HG03565 (cell line): ENCODE measurements at regions not wholly inside any gene's neighbourhood (a gene's known extent, or its start where the extent isn't known, plus 50 kb on each side); places are given as distances from the start of the nearest gene placed in this dataset.
A peak's percentile ranks its signal among the peaks of the same experiment; 100 is the strongest.
"Not testable (repeated sequence)": the region's sequence is repeated elsewhere in the genome, so short reads cannot be mapped to it uniquely, and the experiment has no call there.

ENCODE experiments used
- ATAC-seq: cut with Tn5 transposase; IDR thresholded peaks from one replicate; pipeline ENCODE4 v1.9.1; 2021; ENCODE audit warnings: mild to moderate bottlenecking, moderate library complexity; ENCODE audit not compliant: unreplicated experiment

DNA sequence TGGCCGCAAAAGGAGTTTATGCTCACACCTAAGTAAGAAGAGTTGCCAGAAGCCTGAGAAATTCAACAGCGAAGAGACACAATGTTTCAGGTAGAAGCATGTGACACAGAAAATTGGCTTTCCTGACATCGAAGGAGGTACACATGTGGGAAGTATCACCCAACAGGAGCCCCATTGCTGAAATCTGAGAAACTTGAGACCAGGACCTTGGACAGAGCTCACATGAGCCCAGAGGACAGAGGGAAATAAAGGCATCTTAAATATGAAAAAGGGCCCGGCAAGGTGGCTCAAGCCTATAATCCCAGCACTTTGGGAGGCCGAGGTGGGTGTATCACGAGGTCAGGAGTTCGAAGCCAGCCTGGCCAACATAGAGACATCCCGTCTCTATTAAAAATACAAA, 304.1 kb upstream of the C16orf82 start:
- ATAC-seq, result no peak

DNA sequence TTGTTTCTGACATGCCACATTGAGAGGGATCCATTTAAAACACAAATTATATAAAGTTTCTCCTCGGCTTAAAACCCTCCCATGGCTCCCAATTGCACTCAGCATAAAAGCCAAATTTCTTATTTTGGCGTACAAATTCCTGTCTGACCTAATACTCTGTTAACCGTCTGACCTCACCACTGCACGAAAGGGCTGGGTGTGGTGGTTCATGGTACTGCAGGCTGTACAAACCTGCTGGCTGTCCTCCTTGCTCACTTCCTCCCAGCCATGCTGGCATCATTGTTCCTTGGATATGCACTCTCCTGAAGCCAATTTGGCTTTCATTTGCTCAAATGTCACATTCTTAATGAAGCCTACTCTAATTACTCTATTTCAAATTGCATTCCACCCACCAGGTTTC, 301.6 kb upstream of the C16orf82 start:
- no peak for ATAC-seq

DNA sequence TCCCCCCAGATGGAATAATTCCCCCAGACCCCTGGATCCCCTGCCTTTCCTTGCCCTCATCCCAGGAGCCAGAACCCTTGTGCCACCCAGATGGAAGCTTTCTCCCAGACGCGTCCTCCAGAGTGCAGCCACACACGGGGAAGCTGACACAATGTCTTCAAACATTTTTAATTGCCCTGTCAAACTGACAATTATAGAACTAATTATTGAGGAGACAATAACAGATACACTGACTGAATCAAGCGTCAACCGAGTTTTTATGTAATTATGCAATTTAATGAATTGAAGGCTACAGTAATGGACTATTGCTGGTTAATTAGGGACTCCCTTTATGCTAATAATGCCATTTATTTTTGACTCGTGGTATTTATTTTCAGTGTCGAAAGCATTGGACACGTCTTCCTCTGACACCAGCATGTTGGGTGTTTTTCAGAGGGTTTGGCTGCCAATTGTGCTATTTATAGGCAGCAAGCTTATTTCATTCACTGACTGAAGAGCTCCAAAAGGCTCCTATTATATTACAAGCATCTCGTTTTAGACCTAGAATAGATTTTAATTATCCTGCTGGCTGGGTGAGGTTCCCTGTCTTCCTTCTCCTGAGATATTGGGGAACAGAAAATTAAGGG, 298.2 kb upstream of the C16orf82 start:
- ATAC-seq, result no peak

DNA sequence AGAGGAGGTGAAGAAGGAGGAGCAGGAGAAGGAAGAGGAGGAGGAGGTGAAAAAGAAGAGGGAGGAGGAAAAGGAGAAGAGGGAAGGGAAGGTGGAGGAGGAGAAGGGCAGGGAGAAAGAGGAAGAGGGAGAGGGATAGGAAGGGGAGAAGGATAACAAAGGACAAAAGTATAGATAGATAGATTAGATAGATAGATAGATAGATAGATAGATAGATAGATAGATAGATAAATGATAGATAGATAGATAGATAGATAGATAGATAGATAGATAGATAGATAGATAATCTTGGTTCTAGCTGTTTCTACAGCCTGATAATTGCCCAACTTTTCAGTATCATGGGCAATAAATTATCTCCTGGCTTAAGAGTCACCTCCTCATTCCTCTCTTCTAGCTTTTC, 296.2 kb upstream of the C16orf82 start:
- no peak for ATAC-seq

DNA sequence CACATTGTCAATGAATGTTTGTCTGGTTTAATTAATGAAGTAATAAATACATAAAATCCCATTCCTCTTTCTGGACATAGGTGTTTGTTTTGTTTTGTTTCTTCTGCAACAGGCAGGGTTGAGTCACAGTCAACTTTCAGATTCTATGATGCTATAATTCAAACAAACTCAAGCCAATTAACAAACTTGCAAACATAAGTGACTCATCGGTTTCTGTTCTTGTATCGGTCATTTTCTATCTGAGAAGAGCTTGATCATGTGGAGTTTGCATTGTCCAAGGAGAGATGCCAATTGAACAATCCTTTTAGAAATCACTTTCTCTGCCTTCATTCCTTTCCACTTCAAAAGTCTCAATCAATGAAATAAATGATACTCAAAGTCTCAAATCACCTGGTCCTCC, 294.2 kb upstream of the C16orf82 start:
- ATAC-seq, result peak; percentile 45

DNA sequence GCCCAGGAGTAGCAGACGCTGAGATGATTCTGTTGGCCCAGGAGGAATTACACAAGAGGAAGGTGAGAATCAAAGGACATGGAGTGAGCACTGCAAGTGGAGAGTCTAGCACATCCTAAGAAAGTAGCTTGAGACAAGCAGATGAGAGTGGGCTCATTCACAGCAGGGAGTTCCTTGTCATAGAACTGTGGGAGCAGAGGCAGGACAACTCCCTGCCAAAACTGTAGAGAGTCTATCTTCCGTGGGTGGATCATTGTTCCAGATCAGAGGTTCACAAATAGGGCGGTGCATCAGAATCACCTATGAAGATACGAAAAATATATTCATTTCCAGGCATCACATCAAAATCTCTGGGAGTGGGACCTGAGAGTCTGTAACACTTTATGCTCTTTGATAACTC, 288.9 kb upstream of the C16orf82 start:
- ATAC-seq, result no peak

DNA sequence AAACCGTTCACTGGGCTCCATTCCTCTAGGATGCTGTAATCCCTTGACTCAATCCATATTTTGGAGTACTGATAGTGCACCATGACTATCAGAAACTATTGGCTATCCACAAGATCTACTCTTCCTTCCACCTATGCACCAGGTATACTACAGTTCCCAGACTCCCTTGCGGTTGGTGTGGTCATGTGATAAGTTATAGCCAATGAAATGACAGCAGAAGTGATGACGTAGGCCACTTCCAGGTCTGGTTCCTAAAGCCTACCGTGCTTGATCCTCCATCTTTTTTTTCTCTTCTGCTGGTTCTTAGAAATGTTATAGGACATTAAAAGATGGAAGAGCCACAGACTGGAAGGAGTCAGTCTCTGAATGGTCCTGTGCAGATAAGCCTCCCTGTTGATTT, 278.8 kb upstream of the C16orf82 start:
- ATAC-seq, result no peak

DNA sequence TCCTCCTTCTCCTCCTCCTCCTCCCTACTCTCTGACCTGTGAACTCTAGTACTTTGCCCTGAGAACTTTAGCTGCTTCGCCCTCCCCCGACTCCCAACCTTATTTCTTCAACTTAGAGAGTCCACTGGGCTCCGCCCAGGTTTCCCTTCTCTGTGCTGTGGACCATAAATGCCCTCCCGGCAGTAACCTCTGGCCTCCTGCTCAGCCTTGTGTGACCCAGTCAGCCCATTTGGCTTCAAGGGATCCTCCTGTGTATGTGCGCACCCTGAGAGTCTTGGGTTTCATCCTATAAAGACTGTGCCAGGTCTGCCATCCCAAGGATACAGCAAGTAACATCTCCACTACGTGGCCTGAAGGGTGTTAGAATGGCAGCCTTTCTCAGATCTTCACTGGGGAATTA, 275.6 kb upstream of the C16orf82 start:
- ATAC-seq, result no peak

DNA sequence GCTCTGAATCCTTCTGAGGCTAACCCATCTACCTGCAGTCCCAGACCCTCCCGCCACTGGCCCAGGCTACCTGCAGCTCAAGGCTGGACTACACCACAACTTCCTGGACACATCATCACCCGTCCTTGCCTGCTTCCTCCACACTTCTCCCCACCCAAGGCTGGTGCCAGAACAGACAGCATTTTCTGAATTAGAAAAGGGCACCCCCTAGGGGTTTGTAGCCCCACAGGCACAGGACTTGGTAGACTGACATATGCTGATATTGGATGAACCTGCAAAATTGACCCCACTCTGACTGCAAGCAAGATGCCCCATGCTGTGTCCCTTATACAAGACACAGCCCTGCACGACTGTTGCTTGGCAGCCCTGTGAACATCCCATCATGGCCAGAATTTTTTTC, 271.5 kb upstream of the C16orf82 start:
- ATAC-seq, result no peak

DNA sequence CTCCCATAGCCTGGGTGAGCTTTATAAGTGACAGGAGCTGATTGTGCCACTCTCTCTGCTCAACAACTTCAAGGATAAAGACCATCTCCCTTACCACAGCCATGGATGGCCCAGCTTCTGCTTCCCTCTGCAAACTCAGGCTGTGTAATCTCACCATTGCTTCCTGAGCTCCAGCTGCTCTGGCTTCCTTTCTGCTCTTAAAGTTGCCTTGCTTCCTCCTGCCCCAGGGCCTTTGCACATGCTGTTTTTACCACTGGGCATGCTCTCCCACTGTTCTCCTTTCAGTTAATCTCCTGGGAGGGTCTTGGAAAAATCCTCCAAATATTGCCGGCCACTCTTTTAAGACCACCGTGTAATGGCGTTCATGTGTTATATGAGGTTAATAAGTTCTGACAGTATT, 265.1 kb upstream of the C16orf82 start:
- ATAC-seq, result no peak

DNA sequence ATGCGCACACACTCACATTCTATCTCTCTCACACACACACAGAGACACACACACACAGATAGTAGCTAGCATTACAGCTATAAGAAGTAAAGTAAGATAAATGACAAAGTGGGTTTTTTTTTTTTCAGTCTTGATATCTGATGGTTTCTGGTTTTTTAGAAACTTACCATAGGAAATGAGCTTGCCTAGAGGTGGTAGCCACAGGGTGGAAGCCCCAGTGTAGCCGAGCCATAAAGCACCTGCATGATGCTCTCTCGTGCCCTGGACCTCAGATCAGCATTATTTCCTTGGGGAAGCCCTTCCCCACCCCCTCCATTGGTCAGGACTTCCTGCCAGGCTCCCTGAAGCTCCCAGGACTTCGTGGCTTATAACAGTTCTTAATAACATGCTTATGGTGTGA, 264.3 kb upstream of the C16orf82 start:
- ATAC-seq, result no peak

DNA sequence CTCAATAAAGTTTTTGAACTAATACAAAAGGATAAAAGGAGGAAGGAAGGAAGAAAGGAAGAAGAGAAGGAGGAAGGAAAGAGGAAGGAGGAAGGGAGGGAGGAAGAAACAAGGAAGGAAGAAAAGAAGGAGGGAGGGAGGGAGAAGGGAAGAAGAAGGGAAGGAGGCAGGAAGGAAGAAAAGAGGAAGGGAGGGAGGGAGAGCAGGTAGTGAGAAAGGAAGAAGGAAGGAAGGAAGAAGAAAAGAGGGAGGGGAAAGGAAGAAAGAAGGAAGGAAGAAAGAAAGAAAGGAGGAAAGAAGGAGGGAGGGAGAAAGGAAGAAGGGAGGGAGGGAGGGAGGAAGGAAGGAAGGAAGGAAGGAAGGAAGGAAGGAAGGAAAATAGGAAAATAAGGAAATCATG, 263.8 kb upstream of the C16orf82 start:
- ATAC-seq, result no peak

DNA sequence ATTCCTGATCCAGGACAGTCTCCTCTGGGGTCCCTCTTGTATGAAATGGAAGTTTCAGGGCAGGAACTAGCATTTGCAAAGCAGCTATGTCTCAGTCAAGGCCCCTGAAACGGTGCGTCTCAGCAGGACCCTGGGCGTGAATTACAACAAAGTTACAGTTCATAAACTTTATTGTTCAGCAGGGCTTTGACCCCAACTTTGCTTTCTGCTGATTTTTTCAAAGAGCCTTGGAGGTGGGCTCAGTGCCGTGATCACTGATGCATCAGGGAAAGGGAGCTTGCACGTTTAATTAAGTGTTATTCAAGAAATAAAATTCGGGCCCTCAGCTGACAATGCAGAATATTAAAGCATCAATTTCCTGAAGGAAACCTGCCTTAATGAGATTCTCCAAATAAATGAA, 260.1 kb upstream of the C16orf82 start:
- no peak for ATAC-seq

DNA sequence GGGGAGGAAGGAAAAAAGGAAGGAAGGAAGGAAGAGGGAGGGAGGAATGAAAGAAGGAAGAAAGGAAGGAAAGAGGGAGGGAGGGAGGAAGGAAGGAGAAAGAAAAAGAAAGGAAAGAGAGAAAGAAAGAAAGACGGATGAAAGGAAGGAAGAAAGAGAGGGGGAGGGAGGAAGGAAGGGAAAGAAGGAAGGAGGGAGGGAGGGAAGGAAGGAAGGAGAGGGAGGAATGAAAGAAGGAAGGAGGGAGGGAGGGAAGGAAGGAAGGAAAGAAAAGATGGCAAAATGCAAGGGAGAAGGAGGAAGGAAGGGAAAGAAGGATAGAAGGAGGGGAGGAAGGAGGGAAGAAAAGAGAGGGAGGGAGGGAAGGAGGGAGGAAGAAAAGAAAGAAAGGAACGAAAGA, 257.3 kb upstream of the C16orf82 start:
- no peak for ATAC-seq

DNA sequence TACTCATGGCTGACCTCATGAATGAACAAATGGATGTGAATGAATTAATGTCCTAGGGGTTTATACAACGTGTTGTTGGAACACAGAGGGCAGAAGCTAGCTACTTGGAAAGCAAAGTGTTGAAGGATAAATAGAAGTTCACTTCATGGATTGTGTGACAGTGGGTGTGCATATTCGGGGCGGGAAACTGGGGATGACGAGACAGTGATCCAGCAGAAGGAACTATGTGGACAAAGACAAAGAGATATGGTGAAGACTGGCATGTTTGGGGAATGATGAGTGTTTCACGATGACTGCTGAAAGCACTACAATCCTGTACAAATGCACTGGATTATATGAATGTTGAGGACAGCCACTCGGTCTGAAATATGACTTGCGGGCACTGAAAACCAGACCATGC, 250.5 kb upstream of the C16orf82 start:
- ATAC-seq, result no peak

DNA sequence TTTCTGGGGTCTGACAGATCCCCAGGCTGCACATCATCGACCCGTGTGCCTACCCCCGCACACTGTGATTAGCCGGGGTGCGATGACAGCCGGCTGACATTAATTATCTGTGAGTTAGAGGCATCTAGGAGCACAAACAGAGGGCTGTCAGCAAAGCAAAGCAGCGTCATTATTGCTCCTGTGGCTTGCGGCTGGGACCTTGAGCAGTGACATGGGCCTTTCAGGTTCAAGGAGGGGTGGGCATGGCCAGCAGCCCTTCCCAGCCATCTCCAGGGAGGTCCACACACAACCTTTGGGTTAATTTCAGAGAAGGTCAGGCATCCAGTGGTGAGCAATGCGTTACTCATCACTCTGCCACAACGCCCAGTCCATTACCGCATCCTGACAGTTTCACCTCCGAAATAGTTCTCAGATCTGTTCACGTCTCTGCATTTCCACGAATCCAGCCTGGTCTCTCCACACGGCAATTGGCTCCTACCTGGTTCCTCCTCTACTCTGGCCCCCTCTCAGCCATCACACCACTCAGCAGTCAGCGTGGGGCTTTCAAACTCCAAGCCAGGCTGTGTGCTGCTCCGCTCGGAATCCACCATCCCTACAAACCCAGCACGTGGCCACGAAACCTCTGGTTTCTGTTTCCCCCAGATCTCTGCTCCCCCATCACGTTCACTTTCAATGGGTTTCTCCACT, 249.7 kb upstream of the C16orf82 start:
- ATAC-seq, result no peak

DNA sequence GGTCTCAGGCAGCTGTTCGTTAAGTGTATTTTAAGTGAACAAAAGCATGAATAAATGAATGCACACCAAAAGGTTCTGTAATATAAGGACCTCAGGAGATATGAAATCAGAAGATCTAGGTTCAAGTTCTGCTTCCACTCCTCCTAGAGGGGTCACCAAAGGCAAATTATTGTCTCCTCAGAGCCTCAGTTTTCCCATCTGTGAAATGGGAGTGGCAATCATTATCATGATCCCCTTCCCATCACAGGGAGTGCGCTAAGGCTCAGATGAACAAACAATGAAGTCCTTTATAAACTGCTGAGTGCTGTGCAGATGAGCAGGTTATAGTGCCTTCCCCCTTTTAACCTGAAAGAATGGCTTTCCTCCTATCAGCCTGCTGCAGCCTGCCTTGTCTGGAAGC, 248.3 kb upstream of the C16orf82 start:
- no peak for ATAC-seq

DNA sequence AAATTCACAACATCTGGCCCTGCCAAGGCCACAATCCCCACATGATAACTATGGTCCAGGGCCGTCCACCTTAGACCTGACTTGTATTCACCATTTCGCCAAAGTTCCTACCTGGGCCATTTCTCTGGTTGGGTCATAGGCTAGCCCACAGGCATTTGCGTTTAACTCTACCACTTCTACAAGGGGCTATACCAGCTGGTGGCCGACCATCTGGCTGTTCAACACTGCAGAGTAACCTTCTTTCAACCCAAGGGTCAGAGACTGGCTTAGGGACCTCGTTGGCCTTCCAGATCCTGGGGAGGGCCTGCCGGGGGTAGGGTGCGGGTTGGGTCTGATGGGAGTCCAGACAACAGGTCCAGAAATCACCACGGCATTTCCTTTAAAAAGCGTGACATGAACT, 242.3 kb upstream of the C16orf82 start:
- ATAC-seq, result no peak

DNA sequence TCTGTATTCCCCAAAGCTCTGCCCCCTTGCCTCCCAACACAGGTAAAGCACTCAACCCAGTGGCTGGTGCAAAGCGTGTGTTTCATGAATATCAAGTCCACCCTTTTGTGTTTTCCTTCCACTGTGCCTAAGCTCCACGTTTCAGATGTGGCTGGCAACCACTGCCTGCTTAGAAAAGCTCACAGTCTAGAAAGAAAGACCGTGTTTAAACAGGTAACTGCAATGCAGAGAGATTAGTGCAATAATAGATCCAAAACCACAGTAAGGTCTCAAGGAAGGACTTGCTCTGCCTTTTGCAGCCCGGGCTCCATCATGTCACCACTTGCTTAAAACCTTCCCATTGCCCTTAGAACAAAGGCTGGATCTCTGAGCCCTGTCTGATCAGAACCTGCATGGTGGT, 240.2 kb upstream of the C16orf82 start:
- ATAC-seq, result no peak

DNA sequence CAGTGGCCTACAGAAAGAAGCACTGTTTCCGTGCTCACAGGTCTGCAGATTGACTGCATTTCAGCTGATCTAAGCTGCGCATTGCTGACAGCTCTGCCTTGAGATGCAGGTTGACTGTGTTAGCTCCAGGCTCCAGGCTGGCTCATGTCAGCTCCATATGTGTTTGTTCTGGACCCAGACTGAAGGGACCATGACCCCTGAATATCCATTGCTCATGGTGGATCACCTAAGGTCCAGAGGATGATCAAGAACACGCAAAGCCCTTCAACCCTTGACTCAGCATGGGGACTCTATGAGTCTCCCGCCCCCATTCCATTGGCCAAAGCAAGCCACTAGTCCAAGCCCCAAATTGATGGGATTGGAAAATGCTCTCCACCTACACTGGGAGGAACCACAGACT, 239.3 kb upstream of the C16orf82 start:
- no peak for ATAC-seq

DNA sequence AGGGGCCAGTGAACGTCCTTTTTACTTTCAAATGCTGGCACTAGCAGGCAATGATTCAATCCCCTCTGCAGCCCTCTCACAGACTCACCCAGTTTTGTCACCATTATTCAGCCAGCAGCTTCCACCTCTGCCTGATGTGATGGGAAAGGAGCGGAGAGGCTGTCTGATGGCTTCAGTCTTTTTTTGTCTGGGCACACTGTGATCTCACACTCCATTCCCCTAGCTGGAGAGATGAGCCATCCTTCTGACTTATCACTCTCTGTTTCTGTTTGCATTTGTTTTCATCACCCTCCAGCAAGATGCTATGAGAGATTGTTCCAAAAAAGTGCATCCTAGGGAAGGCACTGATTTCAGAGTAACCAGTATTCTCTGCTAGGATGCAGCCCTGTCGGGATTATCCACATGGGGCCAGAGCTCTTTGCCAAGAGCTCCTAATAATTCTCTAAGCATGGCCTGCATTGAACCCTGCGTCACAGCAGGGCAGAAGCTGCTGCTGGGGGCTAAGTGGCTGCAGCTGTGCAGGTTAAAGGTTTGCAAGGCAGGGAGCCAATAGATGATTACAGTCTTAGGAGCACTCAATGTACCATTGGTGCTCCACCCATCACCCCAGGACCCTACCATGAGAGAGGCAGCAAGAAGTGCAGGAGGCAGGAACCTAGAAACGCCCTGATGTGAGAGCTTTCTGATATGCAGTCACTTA, 236.1 kb upstream of the C16orf82 start:
- no peak for ATAC-seq

DNA sequence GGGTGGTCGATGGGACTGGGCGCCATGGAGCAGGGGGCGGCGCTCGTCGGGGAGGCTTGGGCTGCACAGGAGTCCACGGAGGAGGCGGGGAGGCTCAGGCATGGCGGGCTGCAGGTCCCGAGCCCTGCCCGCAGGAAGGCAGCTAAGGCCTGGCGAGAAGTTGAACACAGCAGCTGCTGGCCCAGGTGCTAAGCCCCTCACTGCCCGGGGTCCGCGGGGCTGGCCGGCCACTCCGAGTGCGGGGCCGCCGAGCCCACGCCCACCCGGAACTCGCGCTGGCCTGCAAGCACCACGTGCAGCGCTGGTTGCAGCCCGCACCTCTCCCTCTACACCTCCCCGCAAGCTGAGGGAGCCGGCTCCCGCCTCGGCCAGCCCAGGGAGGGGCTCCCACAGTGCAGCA, 230.6 kb upstream of the C16orf82 start:
- ATAC-seq, result not testable (repeated sequence)
